NCI-H1436 (cell line): ENCODE measurements at regions not wholly inside any gene's neighbourhood (a gene's known extent, or its start where the extent isn't known, plus 50 kb on each side); places are given as distances from the start of the nearest gene placed in this dataset.
"Not testable (repeated sequence)": the region's sequence is repeated elsewhere in the genome, so short reads cannot be mapped to it uniquely, and the experiment has no call there.

Experiments
- DNase-seq: peaks from one replicate; lab custom pipeline; 2025; lab: John Stamatoyannopoulos, UW

GRCh38 chr12:9543341-9543740 lies 64.4 kb downstream of the KLRB1 start:
- not testable (repeated sequence) for DNase-seq

- not testable (repeated sequence) for DNase-seq
These were observed 64.9 kb downstream of the KLRB1 start for GRCh38 chr12:9542827-9543226.

GRCh38 chr12:9515925-9516324 lies 91.8 kb downstream of the KLRB1 start:
- not testable (repeated sequence) for DNase-seq

GRCh38 chr12:9512695-9513094 lies 95.0 kb downstream of the KLRB1 start:
- not testable (repeated sequence) for DNase-seq

GRCh38 chr12:9510392-9511011 lies 97.2 kb downstream of the KLRB1 start:
- not testable (repeated sequence) for DNase-seq

GRCh38 chr12:9509464-9510161 lies 98.1 kb downstream of the KLRB1 start:
- DNase-seq, result no peak

GRCh38 chr12:9506746-9507145 lies 101.0 kb downstream of the KLRB1 start:
- no peak for DNase-seq

- DNase-seq, result not testable (repeated sequence)
These were observed 104.3 kb downstream of the KLRB1 start for GRCh38 chr12:9503384-9503783.

- not testable (repeated sequence) for DNase-seq
These were observed 104.9 kb downstream of the KLRB1 start for GRCh38 chr12:9502845-9503244.

GRCh38 chr12:9493325-9493724 lies 114.4 kb downstream of the KLRB1 start:
- not testable (repeated sequence) for DNase-seq

GRCh38 chr12:9481289-9481688 lies 126.4 kb downstream of the KLRB1 start:
- DNase-seq, result not testable (repeated sequence)

- not testable (repeated sequence) for DNase-seq
These were observed 133.5 kb downstream of the KLRB1 start for GRCh38 chr12:9474197-9474596.

GRCh38 chr12:9473638-9474037 lies 134.1 kb downstream of the KLRB1 start:
- not testable (repeated sequence) for DNase-seq

- not testable (repeated sequence) for DNase-seq
These were observed 136.2 kb downstream of the KLRB1 start for GRCh38 chr12:9471501-9471900.

GRCh38 chr12:9470367-9470766 lies 137.3 kb downstream of the KLRB1 start:
- DNase-seq, result not testable (repeated sequence)

GRCh38 chr12:9469956-9470355 lies 137.8 kb downstream of the KLRB1 start:
- not testable (repeated sequence) for DNase-seq

- DNase-seq, result not testable (repeated sequence)
These were observed 138.3 kb downstream of the KLRB1 start for GRCh38 chr12:9469463-9469862.

GRCh38 chr12:9468998-9469397 lies 138.7 kb downstream of the KLRB1 start:
- not testable (repeated sequence) for DNase-seq

- not testable (repeated sequence) for DNase-seq
These were observed 139.6 kb downstream of the KLRB1 start for GRCh38 chr12:9468144-9468543.

- DNase-seq, result no peak
These were observed 143.3 kb downstream of the KLRB1 start for GRCh38 chr12:9464408-9464807.

GRCh38 chr12:9455516-9455915 lies 152.2 kb downstream of the KLRB1 start:
- DNase-seq, result not testable (repeated sequence)

- DNase-seq, result not testable (repeated sequence)
These were observed 153.7 kb downstream of the KLRB1 start for GRCh38 chr12:9454021-9454420.

GRCh38 chr12:9450127-9450567 lies 157.6 kb downstream of the KLRB1 start:
- not testable (repeated sequence) for DNase-seq
